ENCODE measurements at regions not wholly inside any gene's neighbourhood (a gene's known extent, or its start where the extent isn't known, plus 50 kb on each side); places are given as distances from the start of the nearest gene placed in this dataset.

- Mint-ChIP-seq H3K27ac (no peak overlapping the region), H3K27me3 (ENCODE audit: insufficient read depth, low read depth, poor library complexity) (no peaks in the 10 kb centered on the region), H3K9me3 (no peaks in the 10 kb centered on the region), H3K4me1 (no peaks in the 10 kb centered on the region), H3K4me3 (no peak overlapping the region), H3K36me3 (ENCODE audit: low read depth) (no peaks in the 10 kb centered on the region)
- Histone ChIP-seq H4K20me1 (replicated peaks; ENCODE audit: insufficient read depth) (no peaks in the 10 kb centered on the region), H3K4me2 (no peak overlapping the region), H2AFZ (no peak overlapping the region), H3K4me3 (no peak overlapping the region), H3K4me1 (ENCODE audit: insufficient read depth) (no peaks in the 10 kb centered on the region), H3K9me2 (ENCODE audit: insufficient read depth) (no peaks in the 10 kb centered on the region), H3K36me3 (ENCODE audit: insufficient read depth) (no peaks in the 10 kb centered on the region), H3K27me3 (ENCODE audit: insufficient read depth) (no peaks in the 10 kb centered on the region), H3K79me2 (replicated peaks; ENCODE audit: insufficient read depth) (no peaks in the 10 kb centered on the region), H3K27ac (ENCODE audit: low read depth) (no peak overlapping the region), H3F3A (replicated peaks; ENCODE audit: low read depth) (no peaks in the 10 kb centered on the region)
- no peak for TF ChIP-seq CREB1 (CRISPR knock-in tag; IDR thresholded peaks at IDR 0.05; ENCODE audit: low read depth)
- TF ChIP-seq EZH2 (IDR thresholded peaks at IDR 0.05; ENCODE audit: low read depth, unreplicated experiment), result no peak
- no peak for TF ChIP-seq POLR2AphosphoS5 (IDR thresholded peaks at IDR 0.05; ENCODE audit: low read depth)
- no peak for TF ChIP-seq EZH2phosphoT487 (IDR thresholded peaks at IDR 0.05; ENCODE audit: unreplicated experiment)
- no peak for TF ChIP-seq NANOG (IDR thresholded peaks at IDR 0.05; ENCODE audit: borderline replicate concordance)
- no peak for TF ChIP-seq ZNF114 (CRISPR knock-in tag; IDR thresholded peaks at IDR 0.05)
- TF ChIP-seq ZNF462 (CRISPR knock-in tag; IDR thresholded peaks at IDR 0.05), result no peak
- ATAC-seq, result no peak
- no peak for DNase-seq (ENCODE audit: low spot score)
Observed at GRCh38 chr4:120617171-120617570, 305.4 kb downstream of the PRDM5 start.

GRCh38 chr4:120616041-120616440 lies 306.5 kb downstream of the PRDM5 start:
- Histone ChIP-seq H3K4me2 (no peak overlapping the region), H3F3A (replicated peaks; ENCODE audit: low read depth) (no peaks in the 10 kb centered on the region), H4K20me1 (replicated peaks; ENCODE audit: insufficient read depth) (no peaks in the 10 kb centered on the region), H3K27ac (ENCODE audit: low read depth) (no peak overlapping the region), H3K9me2 (ENCODE audit: insufficient read depth) (no peaks in the 10 kb centered on the region), H2AFZ (no peak overlapping the region), H3K4me3 (no peak overlapping the region), H3K36me3 (ENCODE audit: insufficient read depth) (no peaks in the 10 kb centered on the region), H3K27me3 (ENCODE audit: insufficient read depth) (no peaks in the 10 kb centered on the region), H3K4me1 (ENCODE audit: insufficient read depth) (no peaks in the 10 kb centered on the region), H3K79me2 (replicated peaks; ENCODE audit: insufficient read depth) (no peaks in the 10 kb centered on the region)
- H3K4me3 Mint-ChIP-seq, result no peak overlapping the region
- H3K9me3 Mint-ChIP-seq, result no peaks in the 10 kb centered on the region
- H3K36me3 Mint-ChIP-seq (ENCODE audit: low read depth), result no peaks in the 10 kb centered on the region
- H3K27me3 Mint-ChIP-seq (ENCODE audit: insufficient read depth, low read depth, poor library complexity), result no peaks in the 10 kb centered on the region
- DNase-seq (ENCODE audit: low spot score), result no peak
- no peaks in the 10 kb centered on the region for H3K4me1 Mint-ChIP-seq
- no peak for ATAC-seq
- H3K27ac Mint-ChIP-seq, result no peak overlapping the region
- TF ChIP-seq ZNF462 (CRISPR knock-in tag; IDR thresholded peaks at IDR 0.05), result no peak
- no peak for TF ChIP-seq EZH2 (IDR thresholded peaks at IDR 0.05; ENCODE audit: low read depth, unreplicated experiment)
- TF ChIP-seq ZNF331 (CRISPR knock-in tag; IDR thresholded peaks at IDR 0.05; ENCODE audit: low read depth), result no peak
